ENCODE measurements at regions not wholly inside any gene's neighbourhood (a gene's known extent, or its start where the extent isn't known, plus 50 kb on each side); places are given as distances from the start of the nearest gene placed in this dataset.
"Not testable (repeated sequence)": the region's sequence is repeated elsewhere in the genome, so short reads cannot be mapped to it uniquely, and the experiment has no call there.

DNA sequence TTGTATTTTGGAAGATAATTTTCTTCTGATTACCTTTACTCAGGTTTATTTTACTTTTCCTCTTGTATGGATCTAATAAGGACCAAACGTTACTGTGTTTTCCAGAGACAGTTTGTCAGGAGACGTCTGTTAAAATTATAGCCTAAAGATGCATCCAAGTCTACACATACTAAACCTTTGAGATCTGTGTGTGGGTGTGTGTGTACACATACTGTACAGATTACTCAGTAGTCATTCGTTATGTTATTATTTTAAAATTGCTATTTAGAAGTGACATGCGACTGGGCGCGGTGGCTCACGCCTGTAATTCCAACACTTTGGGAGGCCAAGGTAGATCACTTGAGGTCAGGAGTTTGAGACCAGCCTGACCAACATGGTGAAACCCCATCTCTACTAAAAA, 51.6 kb upstream of the CNTLN start:
- no peak for DNase-seq (ENCODE audit: low read depth)
- no peak overlapping the region for H3K4me3 ChIP-seq (ENCODE audit: low read depth, low read length)
- TF ChIP-seq, protein P1, sequence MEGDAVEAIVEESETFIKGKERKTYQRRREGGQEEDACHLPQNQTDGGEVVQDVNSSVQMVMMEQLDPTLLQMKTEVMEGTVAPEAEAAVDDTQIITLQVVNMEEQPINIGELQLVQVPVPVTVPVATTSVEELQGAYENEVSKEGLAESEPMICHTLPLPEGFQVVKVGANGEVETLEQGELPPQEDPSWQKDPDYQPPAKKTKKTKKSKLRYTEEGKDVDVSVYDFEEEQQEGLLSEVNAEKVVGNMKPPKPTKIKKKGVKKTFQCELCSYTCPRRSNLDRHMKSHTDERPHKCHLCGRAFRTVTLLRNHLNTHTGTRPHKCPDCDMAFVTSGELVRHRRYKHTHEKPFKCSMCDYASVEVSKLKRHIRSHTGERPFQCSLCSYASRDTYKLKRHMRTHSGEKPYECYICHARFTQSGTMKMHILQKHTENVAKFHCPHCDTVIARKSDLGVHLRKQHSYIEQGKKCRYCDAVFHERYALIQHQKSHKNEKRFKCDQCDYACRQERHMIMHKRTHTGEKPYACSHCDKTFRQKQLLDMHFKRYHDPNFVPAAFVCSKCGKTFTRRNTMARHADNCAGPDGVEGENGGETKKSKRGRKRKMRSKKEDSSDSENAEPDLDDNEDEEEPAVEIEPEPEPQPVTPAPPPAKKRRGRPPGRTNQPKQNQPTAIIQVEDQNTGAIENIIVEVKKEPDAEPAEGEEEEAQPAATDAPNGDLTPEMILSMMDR (IDR thresholded peaks at IDR 0.05; ENCODE audit: control insufficient read depth, extremely low read depth, insufficient read depth), result no peak

DNA sequence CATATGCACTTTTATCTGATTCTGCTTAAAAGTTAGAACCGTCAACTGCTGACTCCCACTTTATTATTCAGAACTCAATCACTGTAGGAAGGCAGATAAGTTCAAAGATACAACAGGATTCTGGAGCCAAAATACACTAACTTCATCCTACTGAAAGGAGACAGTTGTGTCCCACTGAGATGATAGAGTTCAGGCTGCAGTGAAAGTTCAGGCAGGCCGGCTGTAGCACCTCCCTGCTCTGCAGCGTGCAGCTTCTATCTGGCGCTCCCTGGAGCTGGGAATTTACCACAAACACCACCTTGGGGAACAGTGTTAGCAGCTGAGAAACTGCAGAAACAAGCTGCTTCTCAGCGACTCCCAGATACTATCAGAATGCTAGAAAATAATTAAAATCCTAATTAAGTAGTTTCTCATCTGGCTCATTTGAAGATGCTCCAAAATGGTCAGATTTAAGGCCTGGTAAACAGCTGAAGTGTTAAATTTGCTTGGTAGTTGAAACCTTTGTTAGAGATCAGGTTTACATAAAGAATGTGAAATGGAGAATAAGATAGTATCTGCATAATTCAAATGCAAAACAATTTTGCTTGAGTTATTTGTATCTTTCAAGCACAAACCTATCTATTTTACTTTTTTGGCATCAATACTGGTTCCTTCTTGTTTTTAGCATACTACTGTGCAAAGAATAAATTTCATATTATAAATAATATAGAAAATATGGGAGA, 52.3 kb upstream of the CNTLN start:
- TF ChIP-seq, protein P1 (IDR thresholded peaks at IDR 0.05; ENCODE audit: control insufficient read depth, extremely low read depth, insufficient read depth), result no peak
- H3K4me3 ChIP-seq (ENCODE audit: low read depth, low read length), result no peak overlapping the region
- no peak for DNase-seq (ENCODE audit: low read depth)

DNA sequence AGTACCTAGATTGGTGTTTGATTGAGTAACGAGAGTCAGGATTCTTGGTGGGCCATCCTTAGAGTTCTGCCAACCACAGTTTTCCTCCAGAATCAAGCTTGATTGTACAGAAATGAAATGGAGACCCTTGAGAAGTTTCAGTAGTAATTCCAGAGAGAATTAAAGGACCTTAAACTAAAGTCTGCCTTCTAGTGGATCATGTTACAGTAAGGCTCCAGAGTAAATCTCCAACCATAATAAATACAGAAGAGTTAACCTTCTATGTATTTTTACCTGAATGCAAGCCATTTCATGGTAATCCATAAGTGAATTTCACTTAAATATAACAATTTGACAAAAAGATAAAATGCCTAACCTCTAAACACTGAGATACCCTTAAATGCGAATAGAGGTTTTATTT, 53.0 kb upstream of the CNTLN start:
- DNase-seq (ENCODE audit: low read depth), result no peak
- TF ChIP-seq, protein P1 (IDR thresholded peaks at IDR 0.05; ENCODE audit: control insufficient read depth, extremely low read depth, insufficient read depth), result no peak

GRCh38 chr9:17081351-17081750, 53.5 kb upstream of the CNTLN start:
- no peak overlapping the region for H3K4me3 ChIP-seq (ENCODE audit: low read depth, low read length)
- TF ChIP-seq, protein P1 (IDR thresholded peaks at IDR 0.05; ENCODE audit: control insufficient read depth, extremely low read depth, insufficient read depth), result no peak
- DNase-seq (ENCODE audit: low read depth), result no peak

More for the DNA sequence above, 53.0 kb upstream of the CNTLN start:
- H3K4me3 ChIP-seq (ENCODE audit: low read depth, low read length), result no peak overlapping the region

- no peak for DNase-seq (ENCODE audit: low read depth)
- TF ChIP-seq, protein P1 (IDR thresholded peaks at IDR 0.05; ENCODE audit: control insufficient read depth, extremely low read depth, insufficient read depth), result no peak
- no peak overlapping the region for H3K4me3 ChIP-seq (ENCODE audit: low read depth, low read length)
These were observed 58.9 kb upstream of the CNTLN start for GRCh38 chr9:17075758-17076485.

DNA sequence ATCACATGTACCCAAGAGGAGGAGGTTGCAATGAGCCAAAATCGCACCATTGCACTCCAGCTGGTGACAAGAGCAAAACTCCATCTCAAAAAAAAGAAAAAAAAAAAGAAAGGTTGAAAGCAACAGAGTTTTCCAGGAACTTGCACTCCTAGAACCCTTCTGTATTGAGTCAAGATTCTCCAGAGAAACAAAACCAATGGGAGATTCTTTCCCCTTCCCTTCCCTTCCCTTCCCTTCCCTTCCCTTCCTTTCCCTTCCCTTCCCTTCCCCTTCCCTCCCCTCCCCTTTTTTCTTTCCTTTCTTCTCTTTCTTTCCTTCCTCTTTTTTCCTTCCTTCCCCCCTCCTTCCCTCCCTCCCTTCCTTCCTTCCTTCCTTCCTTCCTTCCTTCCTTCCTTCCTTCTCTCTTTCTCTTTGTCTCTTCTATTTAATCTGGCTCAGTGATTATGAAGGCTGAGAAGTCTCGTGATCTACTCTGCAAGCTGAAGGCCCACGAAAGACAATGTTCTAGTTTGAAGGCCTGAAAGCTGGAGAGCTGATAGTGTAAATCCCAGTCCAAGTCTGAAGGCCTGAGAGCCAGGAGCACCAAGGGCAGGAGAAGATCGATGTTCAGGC, 59.6 kb upstream of the CNTLN start:
- TF ChIP-seq, protein P1 (IDR thresholded peaks at IDR 0.05; ENCODE audit: control insufficient read depth, extremely low read depth, insufficient read depth), result no peak
- DNase-seq (ENCODE audit: low read depth), result no peak
- H3K4me3 ChIP-seq (ENCODE audit: low read depth, low read length), result no peak overlapping the region

DNA sequence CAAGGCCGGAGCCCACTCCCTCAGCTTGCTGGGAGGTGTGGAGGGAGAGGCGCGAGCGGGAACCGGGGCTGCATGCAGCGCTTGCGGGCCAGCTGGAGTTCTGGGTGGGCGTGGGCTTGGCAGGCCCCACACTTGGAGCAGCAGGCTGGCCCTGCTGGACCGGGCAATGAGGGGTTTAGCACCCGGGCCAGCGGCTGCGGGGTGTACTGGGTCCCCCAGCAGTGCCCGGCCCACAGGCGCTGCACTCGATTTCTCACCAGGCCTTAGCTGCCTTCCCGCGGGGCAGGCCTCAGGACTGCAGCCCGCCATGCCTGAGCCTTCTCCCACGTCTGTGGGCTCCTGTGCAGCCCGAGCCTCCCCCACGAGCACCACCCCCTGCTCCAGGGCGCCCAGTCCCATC, 62.3 kb upstream of the CNTLN start:
- not testable (repeated sequence) for DNase-seq (ENCODE audit: low read depth); H3K4me3 ChIP-seq (ENCODE audit: low read depth, low read length)
